ENCODE measurements at regions not wholly inside any gene's neighbourhood (a gene's known extent, or its start where the extent isn't known, plus 50 kb on each side); places are given as distances from the start of the nearest gene placed in this dataset.

DNA sequence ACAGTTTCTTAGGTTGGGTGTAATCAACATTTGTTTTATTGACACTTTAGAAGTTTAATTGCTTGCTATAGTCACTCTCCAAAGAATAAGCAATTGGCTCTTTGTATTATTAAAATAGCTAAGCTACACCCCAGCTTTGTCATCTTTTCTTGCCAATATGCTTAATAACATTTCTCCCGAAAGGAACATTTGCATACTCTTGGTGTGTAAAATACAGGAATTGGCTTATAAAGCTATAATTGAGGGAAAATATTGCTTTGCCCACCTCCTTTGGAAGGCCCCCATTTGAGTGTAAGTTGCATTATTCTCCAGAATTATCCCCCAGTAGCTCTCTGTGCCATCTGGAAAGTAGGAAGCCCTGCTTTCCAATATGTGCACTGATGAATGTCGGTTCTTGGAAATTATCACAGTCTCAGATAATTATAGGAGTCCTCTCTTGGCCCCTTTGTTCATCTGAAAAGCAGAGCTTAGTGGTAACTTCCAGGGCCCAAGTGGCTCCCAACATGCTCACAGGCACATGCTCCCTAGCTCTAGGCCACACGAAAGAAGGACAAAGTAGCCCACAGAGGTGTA is 92.4 kb upstream of the B3GAT2 start:
- Histone ChIP-seq H3K56ac (replicated peaks; ENCODE audit: insufficient read length, low read depth, low read length) (no peak overlapping the region), H4K91ac (replicated peaks; ENCODE audit: insufficient read length, low read length) (no peak overlapping the region), H2BK20ac (ENCODE audit: low read length) (no peak overlapping the region), H3K79me2 (ENCODE audit: control insufficient read depth in 1 of 2, insufficient read depth in 2 of 2, low read length in 2 of 2) (no peaks in the 10 kb centered on the region), H3K9ac (replicated peaks in 1 of 4; ENCODE audit: extremely low read depth in 1 of 4, low read depth in 3 of 4, low read length in 3 of 4) (no peak overlapping the region), H3K27ac (ENCODE audit: low read depth, low read length) (no peak overlapping the region), H3K23me2 (ENCODE audit: low read depth, low read length) (no peaks in the 10 kb centered on the region; the same call in 1 of the 2 replicates), H2AFZ (ENCODE audit: low read length) (no peak overlapping the region), H3K14ac (ENCODE audit: insufficient read length) (no peak overlapping the region), H4K8ac (ENCODE audit: extremely low read depth, insufficient read depth, low read length) (no peak overlapping the region), H2BK12ac (ENCODE audit: low read depth, low read length) (no peak overlapping the region), H3K4me1 (replicated peaks in 1 of 4; ENCODE audit: control insufficient read depth in 3 of 4, insufficient read depth in 4 of 4, low read length in 3 of 4) (no peaks in the 10 kb centered on the region), H4K20me1 (replicated peaks in 1 of 2; ENCODE audit: control insufficient read depth in 1 of 2, insufficient read depth in 2 of 2, low read length in 2 of 2) (no peaks in the 10 kb centered on the region), H3K4me3 (ENCODE audit: extremely low read depth in 1 of 4, insufficient read depth in 2 of 4, low read depth in 3 of 4, low read length in 4 of 4) (no peak overlapping the region), H2BK5ac (ENCODE audit: low read depth, low read length) (no peak overlapping the region), H3K27me3 (replicated peaks in 1 of 4; ENCODE audit: control insufficient read depth in 3 of 4, extremely low read depth in 1 of 4, insufficient read depth in 3 of 4, low read length in 3 of 4) (no peaks in the 10 kb centered on the region), H4K5ac (ENCODE audit: insufficient read length, low read depth, low read length) (no peak overlapping the region), H3K79me1 (ENCODE audit: low read depth, low read length) (no peaks in the 10 kb centered on the region), H2BK15ac (ENCODE audit: low read length) (no peak overlapping the region), H3K23ac (ENCODE audit: insufficient read length) (no peak overlapping the region), H3K9me3 (ENCODE audit: insufficient read depth in 2 of 2, low read depth in 1 of 2, low read length in 1 of 2) (no peaks in the 10 kb centered on the region), H2AK5ac (ENCODE audit: low read depth, low read length) (no peak overlapping the region), H3K4me2 (ENCODE audit: insufficient read depth in 1 of 2, low read depth in 2 of 2, low read length in 2 of 2) (no peak overlapping the region), H3K36me3 (ENCODE audit: control insufficient read depth in 2 of 4, insufficient read depth in 4 of 4, low read length in 3 of 4) (no peaks in the 10 kb centered on the region), H3K18ac (ENCODE audit: extremely low read depth, low read length) (no peak overlapping the region), H3K4ac (replicated peaks; ENCODE audit: insufficient read length, low read depth, low read length) (no peak overlapping the region), H2BK120ac (replicated peaks; ENCODE audit: low read depth, low read length) (no peak overlapping the region)
- TF ChIP-seq POLR2AphosphoS5 (IDR thresholded peaks at IDR 0.05; ENCODE audit: low read depth, low read length) (no peak), SP1 (IDR thresholded peaks at IDR 0.05; ENCODE audit: low read depth, low read length) (no peak), TCF12 (IDR thresholded peaks at IDR 0.05; ENCODE audit: low read depth, low read length) (no peak), RXRA (IDR thresholded peaks at IDR 0.05; ENCODE audit: insufficient read depth, low read depth, low read length) (no peak), TBP (IDR thresholded peaks at IDR 0.05; ENCODE audit: low read depth, low read length) (no peak), CEBPB (IDR thresholded peaks at IDR 0.05; ENCODE audit: low read depth, low read length) (no peak)
- TF ChIP-seq, protein P1, sequence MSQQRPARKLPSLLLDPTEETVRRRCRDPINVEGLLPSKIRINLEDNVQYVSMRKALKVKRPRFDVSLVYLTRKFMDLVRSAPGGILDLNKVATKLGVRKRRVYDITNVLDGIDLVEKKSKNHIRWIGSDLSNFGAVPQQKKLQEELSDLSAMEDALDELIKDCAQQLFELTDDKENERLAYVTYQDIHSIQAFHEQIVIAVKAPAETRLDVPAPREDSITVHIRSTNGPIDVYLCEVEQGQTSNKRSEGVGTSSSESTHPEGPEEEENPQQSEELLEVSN (IDR thresholded peaks at IDR 0.05), result no peak
- TF ChIP-seq, protein P2, sequence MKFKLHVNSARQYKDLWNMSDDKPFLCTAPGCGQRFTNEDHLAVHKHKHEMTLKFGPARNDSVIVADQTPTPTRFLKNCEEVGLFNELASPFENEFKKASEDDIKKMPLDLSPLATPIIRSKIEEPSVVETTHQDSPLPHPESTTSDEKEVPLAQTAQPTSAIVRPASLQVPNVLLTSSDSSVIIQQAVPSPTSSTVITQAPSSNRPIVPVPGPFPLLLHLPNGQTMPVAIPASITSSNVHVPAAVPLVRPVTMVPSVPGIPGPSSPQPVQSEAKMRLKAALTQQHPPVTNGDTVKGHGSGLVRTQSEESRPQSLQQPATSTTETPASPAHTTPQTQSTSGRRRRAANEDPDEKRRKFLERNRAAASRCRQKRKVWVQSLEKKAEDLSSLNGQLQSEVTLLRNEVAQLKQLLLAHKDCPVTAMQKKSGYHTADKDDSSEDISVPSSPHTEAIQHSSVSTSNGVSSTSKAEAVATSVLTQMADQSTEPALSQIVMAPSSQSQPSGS (IDR thresholded peaks at IDR 0.05; ENCODE audit: low read length), result no peak
- no peak for FAIRE-seq
- ChIA-PET CTCF (ENCODE audit: partially characterized antibody) (no interaction called here), POLR2A (ENCODE audit: partially characterized antibody) (no interaction called here)
- WGBS, 2 experiments (ENCODE audit: extremely low coverage in 1 of 2, insufficient coverage in 1 of 2, insufficient read length in 1 of 2, insufficient replicate concordance in 2 of 2, low coverage in 1 of 2, low lambda C conversion rate in 2 of 2, missing lambda C conversion rate in 1 of 2), result 91% methylated on average over 3 of the region's 3 CpGs; no CpG with 5 or more reads in 1 of the 2 experiments
- no peak for DNase-seq (ENCODE audit: low read depth in 1 of 2, low spot score in 2 of 2)
